ENCODE measurements at regions not wholly inside any gene's neighbourhood (a gene's known extent, or its start where the extent isn't known, plus 50 kb on each side); places are given as distances from the start of the nearest gene placed in this dataset.

DNA sequence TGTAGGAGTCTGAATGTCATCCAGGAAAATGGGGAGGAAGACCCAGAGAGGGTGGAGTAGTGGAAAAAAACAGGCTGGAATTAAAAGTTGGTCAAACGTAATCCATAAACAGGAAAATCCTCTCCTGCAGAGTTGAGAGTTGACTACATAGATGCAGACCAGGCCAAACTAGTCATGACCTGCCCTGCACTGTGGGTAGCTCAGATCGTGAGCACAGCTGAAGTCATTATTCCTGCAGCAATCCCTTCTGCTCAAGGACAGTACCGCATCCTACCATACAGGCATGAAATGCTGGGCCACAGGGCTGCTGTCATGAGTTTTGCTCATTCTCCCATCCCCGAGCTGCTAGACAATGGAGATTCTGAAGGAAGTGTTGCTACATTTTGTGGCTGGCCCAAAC lies 352.2 kb downstream of the EN1 start:
- TF ChIP-seq POLR2AphosphoS5 (IDR thresholded peaks at IDR 0.05) (no peak), REST (IDR thresholded peaks at IDR 0.05; ENCODE audit: borderline replicate concordance) (no peak)
- Histone ChIP-seq H3K79me2 (replicated peaks; ENCODE audit: insufficient read depth, low read length) (no peaks in the 10 kb centered on the region), H3K9me3 (ENCODE audit: low read length) (no peaks in the 10 kb centered on the region), H3K4me3 (ENCODE audit: low read length) (no peak overlapping the region), H3K27me3 (ENCODE audit: insufficient read depth, low read depth, low read length) (no peaks in the 10 kb centered on the region), H3K4me2 (ENCODE audit: low read length) (no peak overlapping the region), H3K27ac (ENCODE audit: low read length) (no peak overlapping the region), H2AFZ (ENCODE audit: low read depth, low read length) (no peak overlapping the region), H3K9ac (ENCODE audit: low read length) (no peak overlapping the region), H3K36me3 (ENCODE audit: insufficient read depth, low read length) (no peaks in the 10 kb centered on the region), H3F3A (ENCODE audit: insufficient read depth, low read length, poor library complexity, severe bottlenecking) (no peaks in the 10 kb centered on the region), H4K20me1 (ENCODE audit: insufficient read depth) (no peaks in the 10 kb centered on the region), H3K9me2 (ENCODE audit: insufficient read depth, low read length) (no peaks in the 10 kb centered on the region)

- no peaks in the 10 kb centered on the region for H3F3A ChIP-seq (ENCODE audit: insufficient read depth, low read length, poor library complexity, severe bottlenecking)
- H3K36me3 ChIP-seq (ENCODE audit: insufficient read depth, low read length) = no peaks in the 10 kb centered on the region
- H3K9ac ChIP-seq (ENCODE audit: low read length) = no peak overlapping the region
- H3K27me3 ChIP-seq (ENCODE audit: insufficient read depth, low read depth, low read length) = peaks cover 7% of the 10 kb centered on the region
- H3K9me3 ChIP-seq (ENCODE audit: low read length) = no peaks in the 10 kb centered on the region
- TF ChIP-seq MXI1 (conservative IDR thresholded peaks at IDR 0.05; ENCODE audit: poor library complexity, severe bottlenecking) = no peak
- TF ChIP-seq EZH2 (IDR thresholded peaks at IDR 0.05; ENCODE audit: borderline replicate concordance, insufficient read depth, low read length, poor library complexity, severe bottlenecking) = no peak
- no peak for TF ChIP-seq REST (IDR thresholded peaks at IDR 0.05; ENCODE audit: borderline replicate concordance)
- no peak for TF ChIP-seq TAF1 (IDR thresholded peaks at IDR 0.05; ENCODE audit: low read depth)
- no peak for TF ChIP-seq POLR2AphosphoS5 (IDR thresholded peaks at IDR 0.05)
- no peak for TF ChIP-seq SMC3 (conservative IDR thresholded peaks at IDR 0.05; ENCODE audit: poor library complexity)
- no peak for TF ChIP-seq CTCF (IDR thresholded peaks at IDR 0.05; ENCODE audit: poor library complexity, severe bottlenecking)
- no peak for TF ChIP-seq EP300 (conservative IDR thresholded peaks at IDR 0.05; ENCODE audit: poor library complexity, severe bottlenecking)
- TF ChIP-seq RAD21 (conservative IDR thresholded peaks at IDR 0.05) = no peak
- H3K27ac ChIP-seq (ENCODE audit: low read length) = no peak overlapping the region
- H2AFZ ChIP-seq (ENCODE audit: low read depth, low read length) = no peak overlapping the region
- no peaks in the 10 kb centered on the region for H3K9me2 ChIP-seq (ENCODE audit: insufficient read depth, low read length)
- no peaks in the 10 kb centered on the region for H4K20me1 ChIP-seq (ENCODE audit: insufficient read depth)
- no peak overlapping the region for H3K4me2 ChIP-seq (ENCODE audit: low read length)
- H3K4me3 ChIP-seq (ENCODE audit: low read length) = no peak overlapping the region
- H3K79me2 ChIP-seq (replicated peaks; ENCODE audit: insufficient read depth, low read length) = no peaks in the 10 kb centered on the region
Observed at GRCh38 chr2:118493213-118493612, 354.2 kb downstream of the EN1 start.
